SK-N-SH (cell line): ENCODE measurements at regions not wholly inside any gene's neighbourhood (a gene's known extent, or its start where the extent isn't known, plus 50 kb on each side); places are given as distances from the start of the nearest gene placed in this dataset.

ENCODE experiments used
- CTCF ChIA-PET: fragments of 300-600, 350-600 bp; formaldehyde crosslinking; extraction: SDS; loops from one replicate; lab custom pipeline; 2021; lab: Yijun Ruan, JAX
- POLR2A ChIA-PET: fragments of 350-600 bp; sonication (Branson Sonifier 250); formaldehyde crosslinking; extraction: SDS; loops from one replicate; lab custom pipeline; 2020; ENCODE audit warnings: antibody characterized with exemption, inconsistent platforms; lab: Yijun Ruan, JAX
- DNase-seq: peaks from one replicate; pipeline ENCODE4 v3.0.0; 2012
- H2AFZ ChIP-seq: fragments of 200-600 bp; sonication (generic); 2 replicates; pipeline ENCODE4 v1.8.1; 2016; ENCODE audit warnings: antibody characterized with exemption, mild to moderate bottlenecking, low read depth
- H3F3A ChIP-seq: fragments of 200-600 bp; sonication (generic); replicated peaks from 2 replicates; pipeline ENCODE3; 2016; ENCODE audit warnings: antibody characterized with exemption, mild to moderate bottlenecking; ENCODE audit not compliant: insufficient read depth
- H3K27ac ChIP-seq, 2 experiments: fragments of 200-500 bp in 1 of 2; fragments of 200-600 bp in 1 of 2; sonication (Bioruptor generic) in 1 of 2; sonication (generic), shearing (Covaris generic) in 1 of 2; 2 replicates each; pipeline versions ENCODE4 v1.5.1 to v1.6.1; 2014 to 2016; ENCODE audit warnings: low read depth in 2 of 2, inconsistent platforms in 1 of 2, low read length in 1 of 2, mild to moderate bottlenecking in 1 of 2, mixed read lengths in 1 of 2
- H3K27me3 ChIP-seq: fragments of 200-600 bp; sonication (generic), shearing (Covaris generic); 2 replicates; pipeline ENCODE4 v1.6.1; 2016; ENCODE audit warnings: mixed run types; ENCODE audit not compliant: insufficient read depth
- H3K36me3 ChIP-seq, 2 experiments: fragments of 200-500 bp in 1 of 2; fragments of 200-600 bp in 1 of 2; sonication (Bioruptor generic) in 1 of 2; sonication (generic) in 1 of 2; replicated peaks in 1 of 2; 2 replicates each; pipeline versions ENCODE3 to v1.5.1; 2014 to 2016; ENCODE audit warnings: low read length in 1 of 2, mild to moderate bottlenecking in 1 of 2; ENCODE audit not compliant: insufficient read depth in 2 of 2, control insufficient read depth in 1 of 2
- H3K4me1 ChIP-seq, 2 experiments: fragments of 200-500 bp in 1 of 2; fragments of 200-600 bp in 1 of 2; sonication (Bioruptor generic) in 1 of 2; sonication (generic), shearing (Covaris generic) in 1 of 2; 2 replicates each; pipeline versions ENCODE4 v1.5.1 to v1.6.1; 2014 to 2016; ENCODE audit warnings: low read depth in 1 of 2, low read length in 1 of 2, mixed run types in 1 of 2; ENCODE audit not compliant: insufficient read depth in 2 of 2, control insufficient read depth in 1 of 2
- H3K4me2 ChIP-seq: fragments of 200-600 bp; sonication (generic), shearing (Covaris generic); 2 replicates; pipeline ENCODE4 v1.6.1; 2017; ENCODE audit warnings: mixed run types
- H3K4me3 ChIP-seq, 2 experiments: fragments of 200-500 bp in 1 of 2; fragments of 200-600 bp in 1 of 2; sonication (Bioruptor generic) in 1 of 2; sonication (generic), shearing (Covaris generic) in 1 of 2; 2 replicates each; pipeline versions ENCODE4 v1.5.1 to v1.8.1; 2014 to 2016; ENCODE audit warnings: low read depth in 2 of 2, inconsistent platforms in 1 of 2, low read length in 1 of 2, mild to moderate bottlenecking in 1 of 2, mixed read lengths in 1 of 2, moderate library complexity in 1 of 2
- H3K79me2 ChIP-seq: fragments of 200-600 bp; sonication (generic); 2 replicates; pipeline ENCODE4 v1.8.1; 2017; ENCODE audit warnings: mild to moderate bottlenecking; ENCODE audit not compliant: insufficient read depth
- H3K9ac ChIP-seq: fragments of 200-600 bp; sonication (generic); 2 replicates; pipeline ENCODE4 v1.6.1; 2017; ENCODE audit warnings: mixed run types
- H3K9me2 ChIP-seq: fragments of 200-600 bp; sonication (generic); 2 replicates; pipeline ENCODE4 v1.6.1; 2017; ENCODE audit warnings: mixed run types
- H3K9me3 ChIP-seq: fragments of 200-600 bp; sonication (generic); 2 replicates; pipeline ENCODE4 v1.6.1; 2017; ENCODE audit warnings: mixed run types, mild to moderate bottlenecking, moderate library complexity
- H4K20me1 ChIP-seq: fragments of 200-600 bp; sonication (generic); 2 replicates; pipeline ENCODE4 v1.6.1; 2017; ENCODE audit warnings: mild to moderate bottlenecking, mixed run types; ENCODE audit not compliant: insufficient read depth
- CHD2 ChIP-seq: fragments of 150-350 bp; IDR thresholded peaks from 2 replicates; pipeline ENCODE4 v1.6.1; 2018; ENCODE audit warnings: low read length; ENCODE audit not compliant: partially characterized antibody
- CTCF ChIP-seq: fragments of 200-600 bp; sonication (generic); IDR thresholded peaks from 2 replicates; pipeline ENCODE4 v1.6.1; 2017; ENCODE audit warnings: antibody characterized with exemption, mild to moderate bottlenecking, moderate library complexity
- EP300 ChIP-seq, 2 experiments: IDR thresholded peaks; 2 replicates each; pipeline versions ENCODE4 v1.4.0 to v1.6.1; 2012; ENCODE audit warnings: borderline replicate concordance in 1 of 2, low read depth in 1 of 2, low read length in 1 of 2
- EZH2phosphoT487 ChIP-seq: fragments of 200-600 bp; sonication (generic); IDR thresholded peaks from 2 replicates; pipeline ENCODE4 v1.6.1; 2017; ENCODE audit warnings: low read depth, mixed run types, mild to moderate bottlenecking, antibody characterized with exemption, moderate library complexity, borderline replicate concordance
- FOXJ3 ChIP-seq: sonication (generic); formaldehyde crosslinking; IDR thresholded peaks from 2 replicates; pipeline ENCODE4 v1.5.1; 2020; ENCODE audit warnings: mild to moderate bottlenecking, missing genetic modification reagents
- GABPA ChIP-seq: IDR thresholded peaks from 2 replicates; pipeline ENCODE4 v1.4.0; 2012; ENCODE audit warnings: low read depth, mild to moderate bottlenecking
- GATA2 ChIP-seq: sonication (generic); formaldehyde crosslinking; IDR thresholded peaks from 2 replicates; pipeline ENCODE4 v1.5.0; 2020; ENCODE audit warnings: mild to moderate bottlenecking, missing genetic modification reagents
- JUND ChIP-seq: IDR thresholded peaks from 2 replicates; pipeline ENCODE4 v1.4.0; 2012
- NRF1 ChIP-seq: IDR thresholded peaks from 2 replicates; pipeline ENCODE4 v1.6.1; 2012; ENCODE audit warnings: low read depth, mild to moderate bottlenecking, low read length
- PBX3 ChIP-seq: IDR thresholded peaks from 2 replicates; pipeline ENCODE4; 2012
- RAD21 ChIP-seq: IDR thresholded peaks from 2 replicates; pipeline ENCODE4 v1.6.1; 2012; ENCODE audit warnings: mild to moderate bottlenecking, low read length
- RCOR1 ChIP-seq: fragments of 150-350 bp; IDR thresholded peaks from 2 replicates; pipeline ENCODE4 v1.6.1; 2017; ENCODE audit warnings: antibody characterized with exemption, low read length
- RFX5 ChIP-seq: IDR thresholded peaks from 2 replicates; pipeline ENCODE4 v1.6.1; 2012; ENCODE audit warnings: mild to moderate bottlenecking, improper control_type of control experiment, low read length
- SIN3A ChIP-seq: IDR thresholded peaks from 2 replicates; pipeline ENCODE4 v1.6.1; 2012; ENCODE audit warnings: low read depth, mild to moderate bottlenecking, low read length, moderate library complexity, borderline replicate concordance
- TAF1 ChIP-seq: IDR thresholded peaks from 2 replicates; pipeline ENCODE4 v1.6.1; 2012; ENCODE audit warnings: low read depth, mild to moderate bottlenecking, low read length, moderate library complexity, borderline replicate concordance
- TCF12 ChIP-seq: IDR thresholded peaks from 2 replicates; pipeline ENCODE4 v1.4.0; 2012
- USF2 ChIP-seq: fragments of 150-350 bp; IDR thresholded peaks from 2 replicates; pipeline ENCODE4 v1.6.1; 2017; ENCODE audit warnings: antibody characterized with exemption, low read length, low read depth, borderline replicate concordance
- WGBS: methylation state at CpG from one replicate; pipeline ENCODE4 v1.1.6; 2017; ENCODE audit warnings: low lambda C conversion rate; 5-methylcytosine and 5-hydroxymethylcytosine counted together

GRCh38 chr6:74152096-74152675 lies 456.2 kb downstream of the CD109 start:
- Histone ChIP-seq H3K9ac (no peak overlapping the region), H3K9me3 (no peaks in the 10 kb centered on the region), H3K27ac (no peak overlapping the region), H2AFZ (no peak overlapping the region), H4K20me1 (no peaks in the 10 kb centered on the region), H3K9me2 (no peaks in the 10 kb centered on the region), H3K36me3 (no peaks in the 10 kb centered on the region), H3K4me1 (no peaks in the 10 kb centered on the region), H3K4me3 (no peak overlapping the region), H3K79me2 (no peaks in the 10 kb centered on the region), H3F3A (no peaks in the 10 kb centered on the region), H3K4me2 (no peak overlapping the region), H3K27me3 (no peaks in the 10 kb centered on the region)
- 27% methylated on average over 3 of the region's 3 CpGs for WGBS
- ChIA-PET POLR2A (no interaction called here), CTCF (interaction anchor here (1.0 kb wide), 1 partner anchor 47 kb away, joined by 3 read pairs; no protein-coding TSS in a partner anchor)
- no peak for DNase-seq
- TF ChIP-seq FOXJ3 (no peak), TAF1 (no peak), SIN3A (no peak), EZH2phosphoT487 (no peak), CTCF (no peak), RAD21 (no peak), CHD2 (no peak), USF2 (no peak), EP300 (IDR thresholded peaks at IDR 0.05; ENCODE audit: borderline replicate concordance in 1 of 2, low read depth in 1 of 2, low read length in 1 of 2) (no peak), PBX3 (no peak), RFX5 (no peak), GABPA (no peak), GATA2 (CRISPR knock-in tag) (no peak), TCF12 (no peak), JUND (no peak), RCOR1 (no peak), NRF1 (no peak)
